OCI-LY1 (cell line): ENCODE measurements at regions not wholly inside any gene's neighbourhood (a gene's known extent, or its start where the extent isn't known, plus 50 kb on each side); places are given as distances from the start of the nearest gene placed in this dataset.

Experiments
- CTCF ChIP-seq: fragments of 200-600 bp; sonication (generic), shearing (Covaris generic); IDR thresholded peaks from 2 replicates; pipeline ENCODE4 v1.5.1; 2017; ENCODE audit warnings: mild to moderate bottlenecking, antibody characterized with exemption, low read length, moderate library complexity, mixed read lengths
- EZH2 ChIP-seq: fragments of 200-600 bp; sonication (generic), shearing (Covaris generic); IDR thresholded peaks from 2 replicates; pipeline ENCODE4 v1.8.0; 2017; ENCODE audit warnings: borderline replicate concordance, mixed run types, mild to moderate bottlenecking, antibody characterized with exemption, low read length, moderate library complexity, mixed read lengths

- TF ChIP-seq CTCF (no peak), EZH2 (no peak)
These were observed 147.5 kb upstream of the TSHZ2 start for GRCh38 chr20:52824494-52825216.
